K562 (cell line): ENCODE measurements at regions not wholly inside any gene's neighbourhood (a gene's known extent, or its start where the extent isn't known, plus 50 kb on each side); places are given as distances from the start of the nearest gene placed in this dataset.

Experiments used
- ATAC-seq: fragments of 200-7000 bp; cut with Tn5 transposase; 3 replicates; pipeline ENCODE4 v1.9.1; 2020; ENCODE audit warnings: moderate library complexity
- BruUV-seq: library from RNA; stranded (reverse); fragments of 400-500 nt; replicated peaks from 2 replicates; lab custom pipeline; 2021; lab: Mats Ljungman, UMichigan
- CTCF ChIA-PET: fragments of 300-600 bp; formaldehyde crosslinking; extraction: SDS; loops from one replicate; lab custom pipeline; 2021; ENCODE audit warnings: low intra/inter-chr PET ratio; lab: Yijun Ruan, JAX
- POLR2A ChIA-PET: fragments of 300-600, 350-650 bp; sonication (Branson Sonifier 250); formaldehyde crosslinking; extraction: SDS; loops from one replicate; lab custom pipeline; 2021; ENCODE audit warnings: antibody characterized with exemption, inconsistent platforms; lab: Yijun Ruan, JAX
- DNase-seq, 4 experiments: peaks; one replicate each; pipeline versions ENCODE4 v3.0.0 to v3.0.0-alpha.2; 2011 to 2018; ENCODE audit warnings: low spot score in 3 of 4, mixed read lengths in 3 of 4; ENCODE audit errors: extremely low read depth in 1 of 4
- FAIRE-seq: peaks from 2 replicates; lab custom pipeline; 2011; peaks lifted over from hg19 to GRCh38; lab: Jason Lieb, UNC
- H2AFZ ChIP-seq: 2 replicates; pipeline ENCODE4 v1.6.0; 2011; ENCODE audit warnings: low read depth, low read length, control low read depth, inconsistent platforms
- H3K27ac ChIP-seq: fragments of 200-600 bp; 3 replicates; pipeline ENCODE4 v1.8.0; 2011; ENCODE audit warnings: low read depth, mild to moderate bottlenecking, control low read depth, inconsistent platforms, low read length, moderate library complexity, mixed read lengths; ENCODE audit errors: extremely low read depth
- H3K27me3 ChIP-seq, 2 experiments: fragments of 300-600 bp in 1 of 2; 2 replicates in 1 of 2; 3 replicates in 1 of 2; pipeline versions ENCODE4 v1.6.0 to v1.8.0; 2011; ENCODE audit warnings: inconsistent platforms in 2 of 2, low read length in 2 of 2, mild to moderate bottlenecking in 1 of 2, mixed read lengths in 1 of 2, moderate library complexity in 1 of 2; ENCODE audit not compliant: control insufficient read depth in 2 of 2, insufficient read depth in 2 of 2
- H3K36me3 ChIP-seq: fragments of 300-600 bp; 3 replicates; pipeline ENCODE4 v1.8.0; 2011; ENCODE audit warnings: mild to moderate bottlenecking, low read length, inconsistent platforms; ENCODE audit not compliant: control insufficient read depth, insufficient read depth
- H3K4me1 ChIP-seq, 2 experiments: fragments of 200-600 bp in 1 of 2; replicated peaks in 1 of 2; 2 replicates in 1 of 2; 3 replicates in 1 of 2; pipeline versions ENCODE4 v1.5.1 to v1.8.0; 2011; ENCODE audit warnings: inconsistent platforms in 2 of 2, low read length in 2 of 2, mild to moderate bottlenecking in 1 of 2, mixed read lengths in 1 of 2, moderate library complexity in 1 of 2; ENCODE audit not compliant: control insufficient read depth in 2 of 2, insufficient read depth in 2 of 2
- H3K4me2 ChIP-seq: 2 replicates; pipeline ENCODE4 v1.6.1; 2011; ENCODE audit warnings: low read length, control low read depth, inconsistent platforms, mixed read lengths; ENCODE audit not compliant: insufficient read depth
- H3K4me3 ChIP-seq: fragments of 200-600 bp; sonication (generic), shearing (Covaris generic); 2 replicates; pipeline ENCODE4 v1.5.1; 2016; ENCODE audit warnings: control low read depth, inconsistent platforms
- H3K79me2 ChIP-seq: fragments of 200-600 bp; 3 replicates; pipeline ENCODE4 v1.8.0; 2011; ENCODE audit warnings: low read length, inconsistent platforms; ENCODE audit not compliant: control insufficient read depth, insufficient read depth
- H3K9ac ChIP-seq, 2 experiments: 2 replicates each; pipeline versions ENCODE4 v1.6.0 to v1.6.1; 2011; ENCODE audit warnings: low read depth in 2 of 2, low read length in 2 of 2, control low read depth in 1 of 2, inconsistent platforms in 1 of 2, mild to moderate bottlenecking in 1 of 2, mixed read lengths in 1 of 2; ENCODE audit not compliant: insufficient read depth in 1 of 2
- H3K9me1 ChIP-seq: one replicate; pipeline ENCODE4 v1.6.0; 2011; ENCODE audit warnings: inconsistent platforms, mild to moderate bottlenecking, low read length, moderate library complexity; ENCODE audit not compliant: control insufficient read depth, insufficient read depth
- H3K9me3 ChIP-seq: replicated peaks from 2 replicates; pipeline ENCODE4 v1.5.1; 2011; ENCODE audit warnings: low read depth, low read length, inconsistent platforms; ENCODE audit not compliant: control insufficient read depth, insufficient read depth
- H4K20me1 ChIP-seq: replicated peaks from 2 replicates; pipeline ENCODE4 v1.6.1; 2011; ENCODE audit warnings: low read length, inconsistent platforms, mixed read lengths; ENCODE audit not compliant: control insufficient read depth, insufficient read depth
- CTCFL ChIP-seq: IDR thresholded peaks from 2 replicates; pipeline ENCODE4 v1.6.1; 2011; ENCODE audit warnings: borderline replicate concordance, low read depth, mild to moderate bottlenecking, moderate library complexity, low read length; ENCODE audit not compliant: insufficient read depth, poor library complexity, severe bottlenecking
- KLF6 ChIP-seq: fragments of 250-450 bp; sonication (Bioruptor Pico); IDR thresholded peaks from 2 replicates; pipeline ENCODE4 v1.4.0; 2020; ENCODE audit warnings: mild to moderate bottlenecking, moderate library complexity, borderline replicate concordance
- NCOA2 ChIP-seq, 2 experiments: fragments of 450-650 bp; IDR thresholded peaks; 2 replicates each; pipeline ENCODE4 v1.6.1; 2018; ENCODE audit warnings: mild to moderate bottlenecking in 2 of 2, moderate library complexity in 1 of 2; ENCODE audit not compliant: partially characterized antibody in 2 of 2
- NCOA6 ChIP-seq: fragments of 450-650 bp; IDR thresholded peaks from 2 replicates; pipeline ENCODE4 v1.6.1; 2017; ENCODE audit warnings: mild to moderate bottlenecking
- NFIC ChIP-seq: fragments of 450-650 bp; IDR thresholded peaks from 2 replicates; pipeline ENCODE4 v1.6.1; 2017; ENCODE audit warnings: mild to moderate bottlenecking, inconsistent platforms
- ZNF134 ChIP-seq: fragments of 250-450 bp; sonication (Bioruptor Pico); conservative IDR thresholded peaks from 2 replicates; pipeline ENCODE4 v1.4.0; 2020
- ZNF3 ChIP-seq: fragments of 250-450 bp; sonication (Bioruptor Pico); IDR thresholded peaks from 2 replicates; pipeline ENCODE4 v1.5.0; 2021; ENCODE audit warnings: mild to moderate bottlenecking, moderate library complexity
- ZSCAN29 ChIP-seq: fragments of 450-650 bp; IDR thresholded peaks from 2 replicates; pipeline ENCODE4 v1.6.1; 2017
- WGBS: fragments of 100-300 bp; shearing (Covaris generic); methylation state at CpG from one replicate; pipeline ENCODE4 v1.1.6; 2016; ENCODE audit warnings: low coverage, mixed read lengths; ENCODE audit not compliant: insufficient coverage; ENCODE audit errors: missing lambda C conversion rate; 5-methylcytosine and 5-hydroxymethylcytosine counted together
- in situ Hi-C: fragments of 300-500 bp; cut with MboI; formaldehyde crosslinking; loops from 4 replicates; pipeline ENCODE4 v1.15.0; 2018; ENCODE audit warnings: inconsistent platforms, mixed read lengths
- intact Hi-C: fragments of 100-400 bp; cut with micrococcal nuclease; formaldehyde crosslinking; loops from 2 replicates; pipeline ENCODE4 v1.14.2; 2022
- TF ChIP-seq, protein P1 (sequence below): fragments of 150-350 bp; IDR thresholded peaks from 2 replicates; pipeline ENCODE4 v1.6.1; 2014; ENCODE audit warnings: low read depth, mild to moderate bottlenecking, low read length, borderline replicate concordance
- TF ChIP-seq, protein P2 (sequence below), 3 experiments: IDR thresholded peaks in 2 of 3; conservative IDR thresholded peaks in 1 of 3; 2 replicates each; pipeline ENCODE4 v1.5.1; 2011 to 2012; ENCODE audit warnings: low read length in 3 of 3, mild to moderate bottlenecking in 3 of 3, control low read depth in 2 of 3, improper control_type of control experiment in 1 of 3, inconsistent platforms in 1 of 3, low read depth in 1 of 3, mixed read lengths in 1 of 3, moderate library complexity in 1 of 3; ENCODE audit not compliant: insufficient read depth in 2 of 3
- TF ChIP-seq, protein P3 (sequence below), 2 experiments: IDR thresholded peaks; 2 replicates each; pipeline ENCODE4 v1.6.1; 2011; ENCODE audit warnings: borderline replicate concordance in 1 of 2, control low read depth in 1 of 2, low read depth in 1 of 2, low read length in 1 of 2, mild to moderate bottlenecking in 1 of 2, mixed read lengths in 1 of 2, moderate library complexity in 1 of 2; ENCODE audit not compliant: insufficient read depth in 1 of 2, insufficient read length in 1 of 2, poor library complexity in 1 of 2, severe bottlenecking in 1 of 2; ENCODE audit errors: extremely low read depth in 1 of 2

DNA sequence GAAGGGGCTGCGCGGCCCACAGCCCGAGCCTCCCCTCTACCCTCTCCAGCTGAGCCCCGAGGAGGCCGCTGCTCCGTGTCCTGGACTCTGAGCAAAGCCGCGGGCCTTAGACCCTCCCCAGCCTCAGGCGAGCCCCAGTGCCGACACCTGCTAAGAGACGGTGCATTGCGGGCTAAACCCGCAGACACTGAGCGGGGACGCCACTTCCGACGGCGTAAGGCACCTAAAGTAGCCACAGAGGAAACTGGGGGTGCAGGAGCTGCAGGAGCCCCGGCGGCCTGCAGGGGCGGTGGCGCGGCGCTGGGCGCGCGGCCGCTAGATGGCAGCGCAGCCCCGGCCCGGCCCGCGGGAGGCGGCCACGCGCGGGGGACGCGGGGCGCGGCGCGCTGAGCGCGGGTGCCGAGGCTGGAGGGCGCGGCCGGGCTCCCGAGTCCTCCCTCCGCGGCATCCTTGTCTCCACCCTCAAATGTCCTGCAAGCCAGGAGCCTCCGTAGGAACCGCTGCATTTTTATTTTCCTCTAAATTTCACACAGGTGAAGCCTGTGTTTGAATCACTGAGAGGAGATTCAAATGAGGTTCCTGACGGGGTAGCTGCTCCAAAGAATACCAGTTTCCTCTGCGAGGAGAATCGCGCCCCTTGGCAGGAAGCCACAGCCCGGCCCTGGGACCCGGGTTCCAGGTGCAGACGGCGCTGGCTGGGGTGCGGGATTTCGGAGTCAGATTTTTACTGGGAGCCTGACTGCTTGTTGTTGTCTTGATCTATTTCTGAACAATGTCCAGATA lies 650.5 kb downstream of the GALR1 start:
- H3K36me3 ChIP-seq = no peaks in the 10 kb centered on the region
- no peak overlapping the region for H3K27ac ChIP-seq
- H3K9ac ChIP-seq = peak overlapping the region in 1 of 2 experiments; percentile 74; a peak in 2 of 4 replicates
- intact Hi-C loops = no loop called here
- in situ Hi-C loops = no loop called here
- WGBS = 11% methylated on average over 11 of the region's 64 CpGs
- peak overlapping the region; percentile 76 for H2AFZ ChIP-seq
- no peaks in the 10 kb centered on the region for H3K9me1 ChIP-seq
- H3K79me2 ChIP-seq = no peaks in the 10 kb centered on the region
- peak; percentile 100 for ATAC-seq
- H4K20me1 ChIP-seq = no peaks in the 10 kb centered on the region
- POLR2A ChIA-PET = interaction anchor here (0.6 to 0.7 kb wide), 2 partner anchors 23 to 426 kb away, joined by 3 to 5 read pairs; no protein-coding TSS in a partner anchor
- H3K4me3 ChIP-seq = peak overlapping the region; percentile 34
- peak overlapping the region; percentile 63 for H3K4me2 ChIP-seq
- no peak for FAIRE-seq
- peak; percentile 64 to 74 (median 70) for DNase-seq
- H3K4me1 ChIP-seq = peaks cover 0 to 4% of the 10 kb centered on the region in 2 experiments; a peak in 2 of 5 replicates
- BruUV-seq = no TSS peak
- H3K27me3 ChIP-seq = peaks cover 3 to 20% of the 10 kb centered on the region in 2 experiments; a peak in 3 of 5 replicates
- H3K9me3 ChIP-seq = no peaks in the 10 kb centered on the region
- CTCF ChIA-PET = interaction anchor here (0.6 to 0.7 kb wide), 4 partner anchors 75 to 343 kb away, joined by 3 to 6 read pairs (median 3); no protein-coding TSS in a partner anchor
- TF ChIP-seq CTCFL (peak; percentile 17), NFIC (0 out of 2 replicates have a peak, but pooled peaks have one; percentile 10), ZNF3 (CRISPR knock-in tag) (no peak), ZSCAN29 (no peak), NCOA2 (IDR thresholded peaks at IDR 0.05; ENCODE audit: partially characterized antibody in 2 of 2) (no peak), NCOA6 (peak; percentile 44; the same call in 1 of the 2 replicates), ZNF134 (CRISPR knock-in tag) (no peak), KLF6 (CRISPR knock-in tag) (no peak)
- TF ChIP-seq, protein P1, sequence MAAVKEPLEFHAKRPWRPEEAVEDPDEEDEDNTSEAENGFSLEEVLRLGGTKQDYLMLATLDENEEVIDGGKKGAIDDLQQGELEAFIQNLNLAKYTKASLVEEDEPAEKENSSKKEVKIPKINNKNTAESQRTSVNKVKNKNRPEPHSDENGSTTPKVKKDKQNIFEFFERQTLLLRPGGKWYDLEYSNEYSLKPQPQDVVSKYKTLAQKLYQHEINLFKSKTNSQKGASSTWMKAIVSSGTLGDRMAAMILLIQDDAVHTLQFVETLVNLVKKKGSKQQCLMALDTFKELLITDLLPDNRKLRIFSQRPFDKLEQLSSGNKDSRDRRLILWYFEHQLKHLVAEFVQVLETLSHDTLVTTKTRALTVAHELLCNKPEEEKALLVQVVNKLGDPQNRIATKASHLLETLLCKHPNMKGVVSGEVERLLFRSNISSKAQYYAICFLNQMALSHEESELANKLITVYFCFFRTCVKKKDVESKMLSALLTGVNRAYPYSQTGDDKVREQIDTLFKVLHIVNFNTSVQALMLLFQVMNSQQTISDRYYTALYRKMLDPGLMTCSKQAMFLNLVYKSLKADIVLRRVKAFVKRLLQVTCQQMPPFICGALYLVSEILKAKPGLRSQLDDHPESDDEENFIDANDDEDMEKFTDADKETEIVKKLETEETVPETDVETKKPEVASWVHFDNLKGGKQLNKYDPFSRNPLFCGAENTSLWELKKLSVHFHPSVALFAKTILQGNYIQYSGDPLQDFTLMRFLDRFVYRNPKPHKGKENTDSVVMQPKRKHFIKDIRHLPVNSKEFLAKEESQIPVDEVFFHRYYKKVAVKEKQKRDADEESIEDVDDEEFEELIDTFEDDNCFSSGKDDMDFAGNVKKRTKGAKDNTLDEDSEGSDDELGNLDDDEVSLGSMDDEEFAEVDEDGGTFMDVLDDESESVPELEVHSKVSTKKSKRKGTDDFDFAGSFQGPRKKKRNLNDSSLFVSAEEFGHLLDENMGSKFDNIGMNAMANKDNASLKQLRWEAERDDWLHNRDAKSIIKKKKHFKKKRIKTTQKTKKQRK = no peak
- TF ChIP-seq, protein P2, sequence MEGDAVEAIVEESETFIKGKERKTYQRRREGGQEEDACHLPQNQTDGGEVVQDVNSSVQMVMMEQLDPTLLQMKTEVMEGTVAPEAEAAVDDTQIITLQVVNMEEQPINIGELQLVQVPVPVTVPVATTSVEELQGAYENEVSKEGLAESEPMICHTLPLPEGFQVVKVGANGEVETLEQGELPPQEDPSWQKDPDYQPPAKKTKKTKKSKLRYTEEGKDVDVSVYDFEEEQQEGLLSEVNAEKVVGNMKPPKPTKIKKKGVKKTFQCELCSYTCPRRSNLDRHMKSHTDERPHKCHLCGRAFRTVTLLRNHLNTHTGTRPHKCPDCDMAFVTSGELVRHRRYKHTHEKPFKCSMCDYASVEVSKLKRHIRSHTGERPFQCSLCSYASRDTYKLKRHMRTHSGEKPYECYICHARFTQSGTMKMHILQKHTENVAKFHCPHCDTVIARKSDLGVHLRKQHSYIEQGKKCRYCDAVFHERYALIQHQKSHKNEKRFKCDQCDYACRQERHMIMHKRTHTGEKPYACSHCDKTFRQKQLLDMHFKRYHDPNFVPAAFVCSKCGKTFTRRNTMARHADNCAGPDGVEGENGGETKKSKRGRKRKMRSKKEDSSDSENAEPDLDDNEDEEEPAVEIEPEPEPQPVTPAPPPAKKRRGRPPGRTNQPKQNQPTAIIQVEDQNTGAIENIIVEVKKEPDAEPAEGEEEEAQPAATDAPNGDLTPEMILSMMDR (IDR thresholded peaks at IDR 0.05 in 2 of 3, conservative IDR thresholded peaks at IDR 0.05 in 1 of 3; ENCODE audit: insufficient read depth in 2 of 3, low read depth in 1 of 3, low read length in 3 of 3) = peak; percentile 71 to 98 (median 98)
- TF ChIP-seq, protein P3, sequence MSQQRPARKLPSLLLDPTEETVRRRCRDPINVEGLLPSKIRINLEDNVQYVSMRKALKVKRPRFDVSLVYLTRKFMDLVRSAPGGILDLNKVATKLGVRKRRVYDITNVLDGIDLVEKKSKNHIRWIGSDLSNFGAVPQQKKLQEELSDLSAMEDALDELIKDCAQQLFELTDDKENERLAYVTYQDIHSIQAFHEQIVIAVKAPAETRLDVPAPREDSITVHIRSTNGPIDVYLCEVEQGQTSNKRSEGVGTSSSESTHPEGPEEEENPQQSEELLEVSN (IDR thresholded peaks at IDR 0.05; ENCODE audit: borderline replicate concordance in 1 of 2, extremely low read depth in 1 of 2, insufficient read depth in 1 of 2, insufficient read length in 1 of 2, low read depth in 1 of 2, low read length in 1 of 2, poor library complexity in 1 of 2, severe bottlenecking in 1 of 2) = peak in 1 of 2 experiments; percentile 75
